Keratinocyte (primary cell): ENCODE measurements at regions not wholly inside any gene's neighbourhood (a gene's known extent, or its start where the extent isn't known, plus 50 kb on each side); places are given as distances from the start of the nearest gene placed in this dataset.

Experiments used
- DNase-seq: peaks from one replicate; pipeline ENCODE4 v3.0.0-alpha.2; 2011; ENCODE audit warnings: low read depth, missing footprints, low spot score
- FAIRE-seq: peaks from 2 replicates; lab custom pipeline; 2011; peaks lifted over from hg19 to GRCh38; lab: Jason Lieb, UNC
- H2AFZ ChIP-seq: 2 replicates; pipeline ENCODE4 v1.6.0; 2012; ENCODE audit warnings: low read length, control low read depth, inconsistent platforms; ENCODE audit not compliant: control insufficient read depth
- H3K27ac ChIP-seq: 2 replicates; pipeline ENCODE4 v1.5.1; 2011; ENCODE audit warnings: low read length; ENCODE audit not compliant: control insufficient read depth, insufficient read depth
- H3K27me3 ChIP-seq: 3 replicates; pipeline ENCODE4 v1.6.0; 2011; ENCODE audit warnings: low read length; ENCODE audit not compliant: control insufficient read depth, insufficient read depth; ENCODE audit errors: extremely low read depth
- H3K36me3 ChIP-seq, 2 experiments: 2 replicates in 1 of 2; 3 replicates in 1 of 2; pipeline ENCODE4 v1.5.1; 2011; ENCODE audit warnings: low read length in 2 of 2, mild to moderate bottlenecking in 1 of 2; ENCODE audit not compliant: control insufficient read depth in 2 of 2, insufficient read depth in 2 of 2; ENCODE audit errors: extremely low read depth in 1 of 2
- H3K4me1 ChIP-seq: 3 replicates; pipeline ENCODE4 v1.5.1; 2011; ENCODE audit warnings: low read length; ENCODE audit not compliant: control insufficient read depth, insufficient read depth; ENCODE audit errors: extremely low read depth
- H3K4me2 ChIP-seq: 3 replicates; pipeline ENCODE4 v1.6.0; 2011; ENCODE audit warnings: low read depth, low read length; ENCODE audit not compliant: control insufficient read depth, insufficient read depth; ENCODE audit errors: extremely low read depth
- H3K4me3 ChIP-seq, 3 experiments: fragments of 200-600 bp in 1 of 3; sonication (generic) in 1 of 3; 2 replicates in 2 of 3; 3 replicates in 1 of 3; pipeline ENCODE4 v1.5.1; 2011 to 2016; ENCODE audit warnings: low read length in 3 of 3, mild to moderate bottlenecking in 3 of 3, control low read depth in 2 of 3, inconsistent platforms in 1 of 3, low read depth in 1 of 3, mixed read lengths in 1 of 3, mixed run types in 1 of 3, moderate library complexity in 1 of 3; ENCODE audit not compliant: control insufficient read depth in 2 of 3, insufficient read depth in 2 of 3; ENCODE audit errors: extremely low read depth in 1 of 3
- H3K79me2 ChIP-seq: 2 replicates; pipeline ENCODE4 v1.6.0; 2012; ENCODE audit warnings: low read length; ENCODE audit not compliant: control insufficient read depth, insufficient read depth
- H3K9ac ChIP-seq: 3 replicates; pipeline ENCODE4 v1.6.0; 2011; ENCODE audit warnings: low read length; ENCODE audit not compliant: control insufficient read depth, insufficient read depth; ENCODE audit errors: extremely low read depth
- H3K9me1 ChIP-seq: 3 replicates; pipeline ENCODE4 v1.6.0; 2011; ENCODE audit warnings: low read length; ENCODE audit not compliant: control insufficient read depth, insufficient read depth; ENCODE audit errors: extremely low read depth
- H3K9me3 ChIP-seq: 2 replicates; pipeline ENCODE4 v1.5.1; 2012; ENCODE audit warnings: low read depth, low read length; ENCODE audit not compliant: control insufficient read depth
- H4K20me1 ChIP-seq: 3 replicates; pipeline ENCODE4 v1.6.0; 2011; ENCODE audit warnings: low read length; ENCODE audit not compliant: control insufficient read depth, insufficient read depth; ENCODE audit errors: extremely low read depth
- EZH2 ChIP-seq: IDR thresholded peaks from one replicate; pipeline ENCODE4 v1.6.1; 2012; ENCODE audit warnings: inconsistent platforms, mild to moderate bottlenecking, low read length, moderate library complexity
- dilution Hi-C: fragments of 300-500 bp; cut with MboI; formaldehyde crosslinking; loops from one replicate; pipeline ENCODE4 v1.7.0; 2020; ENCODE audit warnings: low sequenced_read_pairs; ENCODE audit not compliant: extremely low pct_ligation_motif_present
- TF ChIP-seq, protein P1 (sequence below), 3 experiments: IDR thresholded peaks in 1 of 3; conservative IDR thresholded peaks in 1 of 3; optimal IDR thresholded peaks in 1 of 3; 2 replicates in 2 of 3; 3 replicates in 1 of 3; pipeline versions ENCODE3 to v1.5.1; 2011; ENCODE audit warnings: low read length in 3 of 3, mild to moderate bottlenecking in 3 of 3, moderate library complexity in 2 of 3, control low read depth in 1 of 3, inconsistent platforms in 1 of 3; ENCODE audit not compliant: insufficient read depth in 2 of 3; ENCODE audit errors: extremely low read depth in 1 of 3

GRCh38 chr2:41958775-41959174 is 89.0 kb upstream of the PKDCC start:
- H3K9me1 ChIP-seq, result no peaks in the 10 kb centered on the region
- no peak overlapping the region for H3K9ac ChIP-seq
- no peaks in the 10 kb centered on the region for H3K9me3 ChIP-seq
- no peak overlapping the region for H3K4me2 ChIP-seq
- peaks cover 9% of the 10 kb centered on the region for H3K27me3 ChIP-seq
- dilution Hi-C loops, result no loop called here
- FAIRE-seq, result no peak
- H3K4me3 ChIP-seq, result no peak overlapping the region
- H2AFZ ChIP-seq, result no peak overlapping the region
- no peaks in the 10 kb centered on the region for H4K20me1 ChIP-seq
- no peak for TF ChIP-seq EZH2
- TF ChIP-seq, protein P1, sequence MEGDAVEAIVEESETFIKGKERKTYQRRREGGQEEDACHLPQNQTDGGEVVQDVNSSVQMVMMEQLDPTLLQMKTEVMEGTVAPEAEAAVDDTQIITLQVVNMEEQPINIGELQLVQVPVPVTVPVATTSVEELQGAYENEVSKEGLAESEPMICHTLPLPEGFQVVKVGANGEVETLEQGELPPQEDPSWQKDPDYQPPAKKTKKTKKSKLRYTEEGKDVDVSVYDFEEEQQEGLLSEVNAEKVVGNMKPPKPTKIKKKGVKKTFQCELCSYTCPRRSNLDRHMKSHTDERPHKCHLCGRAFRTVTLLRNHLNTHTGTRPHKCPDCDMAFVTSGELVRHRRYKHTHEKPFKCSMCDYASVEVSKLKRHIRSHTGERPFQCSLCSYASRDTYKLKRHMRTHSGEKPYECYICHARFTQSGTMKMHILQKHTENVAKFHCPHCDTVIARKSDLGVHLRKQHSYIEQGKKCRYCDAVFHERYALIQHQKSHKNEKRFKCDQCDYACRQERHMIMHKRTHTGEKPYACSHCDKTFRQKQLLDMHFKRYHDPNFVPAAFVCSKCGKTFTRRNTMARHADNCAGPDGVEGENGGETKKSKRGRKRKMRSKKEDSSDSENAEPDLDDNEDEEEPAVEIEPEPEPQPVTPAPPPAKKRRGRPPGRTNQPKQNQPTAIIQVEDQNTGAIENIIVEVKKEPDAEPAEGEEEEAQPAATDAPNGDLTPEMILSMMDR (optimal IDR thresholded peaks at IDR 0.05 in 1 of 3, IDR thresholded peaks at IDR 0.05 in 1 of 3, conservative IDR thresholded peaks at IDR 0.05 in 1 of 3; ENCODE audit: extremely low read depth in 1 of 3, insufficient read depth in 2 of 3, low read length in 3 of 3), result no peak
- H3K27ac ChIP-seq, result no peak overlapping the region
- no peaks in the 10 kb centered on the region for H3K36me3 ChIP-seq
- H3K4me1 ChIP-seq, result no peaks in the 10 kb centered on the region
- H3K79me2 ChIP-seq, result no peaks in the 10 kb centered on the region
- DNase-seq, result no peak

GRCh38 chr2:41959760-41960159 is 88.1 kb upstream of the PKDCC start:
- Histone ChIP-seq H3K4me1 (no peaks in the 10 kb centered on the region), H3K9me3 (no peaks in the 10 kb centered on the region), H3K79me2 (no peaks in the 10 kb centered on the region), H3K36me3 (no peaks in the 10 kb centered on the region), H3K27me3 (peaks cover 9% of the 10 kb centered on the region), H2AFZ (no peak overlapping the region), H3K4me2 (no peak overlapping the region), H3K9me1 (no peaks in the 10 kb centered on the region), H3K9ac (no peak overlapping the region), H4K20me1 (no peaks in the 10 kb centered on the region), H3K4me3 (no peak overlapping the region), H3K27ac (no peak overlapping the region)
- TF ChIP-seq, protein P1 (optimal IDR thresholded peaks at IDR 0.05 in 1 of 3, IDR thresholded peaks at IDR 0.05 in 1 of 3, conservative IDR thresholded peaks at IDR 0.05 in 1 of 3; ENCODE audit: extremely low read depth in 1 of 3, insufficient read depth in 2 of 3, low read length in 3 of 3), result no peak
- TF ChIP-seq EZH2, result no peak
- DNase-seq (no peak), FAIRE-seq (no peak)
- dilution Hi-C loops, result no loop called here
